Kasumi-1 (cell line): ENCODE measurements at regions not wholly inside any gene's neighbourhood (a gene's known extent, or its start where the extent isn't known, plus 50 kb on each side); places are given as distances from the start of the nearest gene placed in this dataset.
A peak's percentile ranks its signal among the peaks of the same experiment; 100 is the strongest.

ENCODE experiments used
- DNase-seq, 2 experiments: peaks; one replicate each; lab custom pipeline; 2025; lab: John Stamatoyannopoulos, UW

- no peak for DNase-seq
These were observed 52.3 kb upstream of the ABCC9 start for GRCh38 chr12:21993438-21993981.

- DNase-seq, result peak; percentile 32 to 38
These were observed 51.6 kb upstream of the ABCC9 start for GRCh38 chr12:21992823-21993222.

- DNase-seq, result no peak
These were observed 50.3 kb upstream of the ABCC9 start for GRCh38 chr12:21991526-21991925.
